HG02885 (cell line): ENCODE measurements at regions not wholly inside any gene's neighbourhood (a gene's known extent, or its start where the extent isn't known, plus 50 kb on each side); places are given as distances from the start of the nearest gene placed in this dataset.

Source experiments
- ATAC-seq: cut with Tn5 transposase; IDR thresholded peaks from one replicate; pipeline ENCODE4 v1.9.1; 2021; ENCODE audit warnings: mild to moderate bottlenecking; ENCODE audit not compliant: unreplicated experiment, poor library complexity

DNA sequence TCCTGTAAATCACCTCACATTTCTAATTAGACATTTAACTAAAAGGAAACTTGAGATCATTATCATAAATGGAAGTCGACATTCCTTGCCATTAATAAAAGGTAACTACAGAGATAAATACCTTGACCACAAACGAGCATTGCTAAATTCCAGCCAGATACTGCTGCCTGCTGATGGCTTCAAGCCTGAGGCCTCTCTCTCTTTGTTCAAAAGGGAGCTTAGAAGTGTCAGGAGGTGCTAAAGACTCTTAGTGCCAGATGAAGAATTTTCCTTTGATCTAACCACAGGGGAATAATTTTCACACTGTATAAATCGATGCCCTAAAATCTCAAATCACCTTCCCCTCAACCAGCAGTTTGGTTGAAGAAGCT, 248.2 kb upstream of the PMEPA1 start:
- no peak for ATAC-seq

DNA sequence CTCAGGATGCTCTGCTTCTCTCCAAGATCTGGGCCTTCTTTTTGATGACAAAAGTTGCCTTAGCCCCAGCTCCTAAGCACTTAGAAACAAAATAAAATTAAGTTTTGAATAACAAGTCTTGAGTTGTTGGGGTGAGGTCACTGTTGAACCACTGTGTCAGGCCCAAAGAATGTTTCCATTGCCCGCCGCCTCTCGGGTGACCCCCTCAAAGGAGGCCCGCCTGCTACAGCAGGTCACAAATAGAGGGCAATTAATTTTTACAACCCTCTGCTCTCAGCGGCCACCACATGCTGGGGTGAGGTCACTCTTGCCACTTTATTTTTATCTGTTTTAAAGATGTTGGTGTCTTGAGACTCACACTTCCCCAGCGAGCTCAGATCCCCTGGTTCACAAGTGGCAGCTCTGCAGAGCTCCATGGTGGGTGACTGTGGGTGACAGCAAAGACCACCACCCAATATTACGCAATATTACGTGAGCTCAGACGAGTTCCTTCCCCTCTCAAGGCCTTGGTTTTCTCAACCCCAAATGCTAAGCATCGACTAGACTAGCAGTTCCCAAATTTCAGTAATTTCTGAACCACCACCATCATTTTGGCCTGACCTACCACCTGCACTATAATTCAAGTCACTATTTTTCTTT, 247.7 kb upstream of the PMEPA1 start:
- ATAC-seq = no peak

DNA sequence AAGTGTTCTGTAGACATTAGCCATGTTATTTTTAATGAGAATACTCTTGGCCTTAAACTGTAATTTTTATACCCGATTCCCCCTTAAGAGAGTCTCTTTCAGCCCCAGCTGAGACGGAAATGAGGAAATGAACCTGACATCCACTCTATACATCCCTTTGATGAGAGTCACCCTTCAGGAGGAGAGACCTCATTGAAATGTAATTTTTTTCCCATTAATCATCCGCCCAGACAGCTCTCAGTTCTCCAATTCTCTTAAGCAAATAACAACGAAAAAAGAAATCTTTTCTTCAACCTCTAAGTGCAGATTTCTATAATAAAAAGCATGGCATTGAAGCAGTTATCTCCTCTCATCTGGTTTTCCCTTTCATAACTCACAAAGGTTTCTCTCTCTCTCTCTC, 243.8 kb upstream of the PMEPA1 start:
- no peak for ATAC-seq

DNA sequence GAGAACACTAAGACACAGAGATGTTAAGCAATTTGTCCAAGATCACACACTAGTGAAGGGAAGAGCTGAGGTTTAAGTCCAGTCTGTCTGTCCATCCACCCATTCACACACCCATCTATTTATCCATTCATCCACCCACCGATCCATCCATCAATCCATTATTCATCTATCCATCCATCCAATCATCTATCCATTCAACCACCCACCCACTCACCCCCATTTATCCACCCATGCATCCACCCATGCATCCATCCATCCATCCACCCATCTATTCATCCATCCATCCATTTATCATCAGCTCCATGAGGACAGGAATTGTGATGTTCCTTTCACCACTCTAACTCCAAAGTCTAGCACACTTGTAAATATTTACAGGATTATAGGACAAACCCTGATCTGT, 242.3 kb upstream of the PMEPA1 start:
- no peak for ATAC-seq

DNA sequence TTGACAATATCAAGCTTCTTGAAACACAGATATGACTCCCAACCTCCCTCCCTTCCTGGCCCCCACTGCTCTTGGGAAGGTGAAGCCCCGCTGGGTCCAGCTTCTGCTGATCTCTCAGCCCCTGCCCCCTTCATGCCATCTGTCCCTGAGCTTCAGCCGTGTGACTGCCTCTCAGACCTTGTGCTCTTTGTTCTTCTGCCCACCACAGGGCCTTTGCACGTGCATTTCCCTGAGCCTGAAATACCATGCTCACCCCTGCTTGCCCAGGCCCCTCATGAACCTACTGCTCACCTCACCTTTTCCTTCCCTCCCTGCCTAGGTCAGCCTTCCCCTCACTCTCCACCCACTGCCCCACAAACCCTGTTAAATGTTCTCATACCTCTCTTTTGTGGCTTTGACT, 241.7 kb upstream of the PMEPA1 start:
- ATAC-seq = no peak

DNA sequence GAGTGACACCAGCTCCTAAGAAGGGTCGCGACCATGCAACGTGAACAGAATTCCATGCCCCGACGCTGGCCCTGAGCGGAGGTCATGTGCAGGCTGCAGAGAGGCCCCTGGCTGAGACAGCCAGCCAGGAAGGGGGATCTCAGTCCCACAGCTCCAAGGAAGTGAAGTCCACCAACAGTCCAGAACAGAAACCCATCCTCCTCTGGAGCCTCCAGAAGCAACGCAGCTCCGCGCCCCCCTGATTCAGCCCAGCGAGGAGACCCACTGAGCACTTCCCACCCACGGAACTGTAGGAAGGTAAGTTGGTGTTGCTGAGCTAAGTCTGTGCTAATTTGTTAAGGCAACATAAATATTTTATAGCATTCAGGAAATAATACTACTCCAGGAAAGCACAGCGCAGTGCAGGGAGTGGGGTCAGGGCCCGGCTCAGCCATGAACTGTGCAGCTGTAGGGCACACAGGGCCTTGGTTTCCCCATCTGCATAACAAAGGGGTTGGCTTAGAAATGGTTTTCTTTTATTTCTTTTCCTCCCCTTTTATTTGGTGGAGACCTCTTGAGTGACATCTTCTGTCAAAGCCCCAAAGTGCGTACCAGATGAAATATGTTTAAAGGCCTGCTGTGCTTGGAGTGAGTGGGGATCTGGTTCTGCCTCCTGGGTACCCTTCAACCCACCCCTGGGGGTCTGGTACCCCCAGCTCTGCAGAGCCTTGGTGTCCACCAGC, 241.1 kb upstream of the PMEPA1 start:
- no peak for ATAC-seq

DNA sequence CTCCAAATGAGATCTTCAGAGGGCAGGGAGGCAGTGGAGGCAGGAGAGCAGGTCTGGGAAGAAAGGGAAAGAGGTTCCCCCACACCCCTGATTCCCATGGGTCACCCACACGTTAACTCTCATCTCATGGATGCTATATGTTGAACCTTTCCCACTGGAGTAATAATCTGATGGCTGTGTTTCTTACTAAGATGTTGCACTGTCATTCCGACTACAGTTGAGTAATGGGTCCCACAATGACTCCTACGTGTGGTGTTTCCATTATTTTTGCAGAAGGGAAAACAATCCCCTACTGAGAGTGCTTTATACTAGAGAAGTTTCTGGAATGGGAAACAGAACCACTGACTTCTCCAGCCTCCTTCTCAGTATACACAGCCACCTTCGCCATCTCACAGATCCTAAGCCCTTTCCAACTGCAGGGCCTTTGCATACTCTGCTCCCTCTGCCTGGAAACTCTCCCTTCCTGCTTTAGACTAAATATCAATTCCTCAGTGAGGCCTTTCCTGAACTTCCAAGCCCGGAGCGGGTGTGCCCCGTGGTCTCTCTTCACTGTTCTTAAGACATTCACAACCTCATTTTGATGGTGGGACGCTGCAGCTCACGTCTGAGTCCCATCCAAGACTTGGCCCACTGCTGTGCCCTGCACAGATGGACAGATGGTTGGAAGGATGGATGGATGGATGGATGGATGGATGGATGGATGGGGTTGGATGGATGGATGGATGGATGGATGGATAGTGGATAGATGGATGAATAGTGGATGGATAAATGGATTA, 238.6 kb upstream of the PMEPA1 start:
- no peak for ATAC-seq

DNA sequence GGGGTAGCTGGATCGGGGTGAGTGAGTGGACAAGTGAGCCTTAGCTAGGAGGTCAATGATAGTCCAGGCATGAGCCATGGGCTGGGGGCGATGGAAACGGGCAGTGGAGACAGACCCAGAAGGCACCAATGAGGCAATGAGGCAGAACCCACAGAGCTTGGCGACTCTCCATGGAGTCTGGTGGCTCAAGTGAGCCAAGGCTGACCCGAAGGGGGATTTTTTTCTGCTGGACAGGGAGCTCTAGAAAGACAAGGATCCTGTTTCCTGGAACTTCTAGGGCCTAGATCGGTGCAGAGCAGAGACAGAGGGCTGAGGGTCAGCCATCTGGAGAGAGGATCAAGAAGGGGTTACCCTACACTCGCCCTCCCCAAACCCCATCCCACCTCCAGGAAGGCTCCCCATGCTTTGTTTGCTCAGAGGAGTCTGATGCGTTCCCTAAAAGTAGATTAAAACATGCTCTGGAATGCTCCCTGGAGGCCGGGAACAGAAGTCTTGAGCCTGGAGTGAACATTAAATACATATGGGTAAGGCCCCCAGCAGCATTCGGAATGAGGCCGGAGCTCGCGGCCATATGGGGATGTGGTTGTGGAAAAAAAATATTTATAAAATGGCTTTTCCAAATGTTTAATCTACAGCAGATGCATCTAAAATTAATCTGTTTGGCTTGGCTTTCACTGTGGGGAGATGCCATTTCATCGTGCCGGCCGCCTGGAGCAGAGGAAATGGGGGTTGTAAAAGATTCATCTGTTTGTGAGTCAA, 237.8 kb upstream of the PMEPA1 start:
- ATAC-seq = no peak

DNA sequence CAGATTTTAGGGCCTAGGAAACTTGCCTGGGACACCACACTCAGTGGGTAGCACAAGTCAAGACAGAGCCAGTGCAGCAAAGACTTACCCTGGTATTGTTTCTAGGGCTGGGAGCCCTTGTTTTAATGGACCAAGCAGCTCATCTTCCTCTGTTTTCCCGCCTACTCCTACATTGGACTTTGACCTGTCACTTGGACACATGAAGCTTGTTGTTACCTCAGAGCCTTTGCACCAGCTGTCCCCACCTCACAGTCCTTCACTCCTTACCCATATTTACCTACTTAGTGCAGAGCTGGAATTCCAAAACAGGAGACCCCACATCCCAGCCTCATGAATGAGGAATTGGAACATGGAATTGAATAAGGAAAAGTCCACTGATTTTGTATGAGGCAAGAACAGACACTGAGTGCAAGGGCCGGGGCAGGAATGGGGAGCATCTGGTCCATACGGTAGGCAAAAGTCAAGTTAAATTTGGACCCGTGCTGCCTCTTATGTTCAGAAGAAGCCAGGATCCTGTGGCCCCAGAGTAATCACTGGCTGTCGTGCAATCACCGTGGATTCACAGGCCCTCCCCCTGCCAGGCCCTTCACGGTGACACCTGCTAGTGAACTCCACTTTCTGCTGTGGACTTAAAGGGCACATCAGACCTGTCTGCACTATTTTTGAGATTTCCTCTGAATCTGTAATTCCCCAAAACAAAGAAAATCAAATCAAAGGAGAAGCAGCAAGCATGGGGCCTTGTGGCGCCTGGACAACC, 236.9 kb upstream of the PMEPA1 start:
- ATAC-seq = no peak

DNA sequence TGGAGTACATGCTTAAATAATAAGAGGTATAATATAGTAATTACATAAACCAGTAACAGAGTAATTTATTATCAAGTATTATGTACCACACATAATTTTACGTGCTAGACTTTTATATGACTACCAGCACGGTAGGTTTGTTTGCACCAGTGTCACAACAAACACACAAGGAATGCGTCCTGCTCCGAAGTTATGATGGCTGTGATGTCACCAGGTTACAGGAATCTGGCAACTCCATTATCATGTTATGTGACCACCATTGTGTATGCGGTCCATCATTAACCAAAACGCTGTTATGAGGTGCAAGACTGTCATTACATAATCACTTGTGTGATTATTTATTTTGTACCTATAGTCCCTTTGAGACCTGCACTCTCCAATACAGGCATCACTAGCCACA, 235.2 kb upstream of the PMEPA1 start:
- no peak for ATAC-seq

DNA sequence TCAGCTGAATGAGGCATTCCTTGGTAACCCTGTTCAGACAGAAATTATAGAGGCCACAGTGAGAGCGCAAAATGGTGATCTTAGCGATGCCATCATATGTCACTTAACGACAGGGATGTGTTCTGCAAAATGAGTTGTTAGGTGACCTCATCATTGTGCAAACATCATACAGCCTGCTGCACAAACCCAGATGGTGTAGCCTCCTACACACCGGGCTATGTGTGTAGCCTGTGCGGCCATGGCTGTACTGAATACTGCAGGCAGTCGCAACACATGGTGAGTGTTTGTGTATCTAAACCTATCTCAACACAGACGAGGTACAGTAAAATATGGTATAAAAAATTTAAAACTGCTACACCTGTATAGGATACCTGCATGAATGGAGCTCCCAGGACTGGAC, 234.1 kb upstream of the PMEPA1 start:
- ATAC-seq = no peak

DNA sequence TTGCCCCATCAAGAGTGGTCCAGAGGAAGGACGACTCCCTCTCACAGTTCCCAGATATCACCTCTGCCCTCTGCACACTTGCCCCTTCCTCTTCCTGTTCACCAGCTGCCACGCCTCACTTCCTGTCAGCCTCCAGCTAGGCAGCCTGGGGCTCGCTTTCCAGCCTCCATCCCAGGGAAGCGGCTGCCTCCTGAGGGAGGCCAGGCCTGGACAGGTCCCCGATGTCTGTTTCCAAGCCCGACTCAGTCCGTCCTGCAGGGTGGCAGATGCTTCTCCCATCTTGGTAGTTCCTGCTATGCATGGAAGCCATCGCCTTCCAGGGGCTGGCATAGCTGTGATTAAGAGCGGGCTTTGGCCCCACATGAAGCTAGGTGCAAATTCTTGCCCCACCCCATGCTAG, 233.5 kb upstream of the PMEPA1 start:
- ATAC-seq = no peak

DNA sequence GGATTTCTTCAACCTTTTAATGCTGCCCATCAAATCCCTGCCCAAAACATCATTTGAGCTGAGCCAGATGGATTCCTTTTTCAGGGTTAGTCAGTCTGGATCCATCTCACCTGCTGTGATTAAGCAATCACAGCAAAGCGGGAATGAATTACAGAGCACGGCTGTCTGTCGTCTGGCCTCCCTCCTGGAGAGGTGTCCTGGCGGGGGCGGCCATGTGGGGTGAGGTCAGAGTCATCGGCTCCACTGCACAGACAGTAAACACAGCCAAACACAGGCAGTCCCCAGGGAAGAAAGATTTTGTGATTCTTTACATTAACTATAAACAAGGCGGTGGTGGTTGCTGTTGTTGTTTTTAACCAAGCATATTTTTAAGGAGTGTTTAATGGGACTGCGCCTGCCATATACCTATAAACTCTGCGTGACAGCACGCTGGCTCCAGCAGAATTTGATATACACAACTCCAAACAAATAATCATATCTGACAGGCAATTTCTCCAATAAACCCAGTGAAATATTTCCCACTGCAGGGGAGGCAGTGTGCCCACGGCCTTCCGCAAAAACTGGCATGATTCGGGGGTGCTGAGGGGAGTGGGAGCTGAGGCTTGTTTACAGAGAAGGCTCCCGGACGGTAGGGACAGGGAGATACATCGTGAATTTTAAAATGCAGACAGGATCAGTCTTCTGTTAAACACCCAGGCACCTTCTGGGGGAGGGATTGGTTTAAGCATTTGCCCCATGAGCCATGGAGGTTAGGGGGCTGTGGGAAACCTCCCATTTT, 232.0 kb upstream of the PMEPA1 start:
- no peak for ATAC-seq

DNA sequence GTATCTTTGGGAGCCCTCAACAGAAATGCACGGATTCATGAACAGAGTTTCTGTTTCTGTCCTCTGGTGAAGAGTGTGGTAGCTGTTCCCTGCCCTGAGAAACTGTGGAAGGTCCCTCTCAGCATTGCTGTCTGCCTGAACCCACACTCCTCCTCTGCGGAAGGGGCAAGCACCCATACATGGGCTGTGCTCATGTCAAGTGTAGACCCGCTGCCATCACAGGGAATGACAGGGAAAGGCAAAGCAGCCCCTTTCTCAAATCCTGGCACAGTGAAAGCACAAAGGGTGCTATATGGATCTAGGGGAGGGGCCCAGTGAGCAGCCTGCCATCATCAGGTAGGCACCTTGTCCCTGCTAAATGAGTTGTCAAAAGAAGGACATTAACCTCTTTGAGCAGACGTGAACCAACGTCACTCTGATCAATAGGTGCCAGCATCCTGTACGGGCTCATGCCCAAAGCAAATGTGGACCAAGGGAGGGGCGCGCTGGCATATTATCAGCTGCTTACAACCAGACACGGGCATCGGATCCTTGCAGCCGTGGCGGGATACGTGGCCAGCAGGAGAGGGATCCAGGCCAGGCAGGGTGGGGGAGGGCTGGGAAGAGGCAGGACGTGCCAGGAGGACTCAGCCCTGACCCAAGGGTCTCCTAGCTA, 231.2 kb upstream of the PMEPA1 start:
- no peak for ATAC-seq

DNA sequence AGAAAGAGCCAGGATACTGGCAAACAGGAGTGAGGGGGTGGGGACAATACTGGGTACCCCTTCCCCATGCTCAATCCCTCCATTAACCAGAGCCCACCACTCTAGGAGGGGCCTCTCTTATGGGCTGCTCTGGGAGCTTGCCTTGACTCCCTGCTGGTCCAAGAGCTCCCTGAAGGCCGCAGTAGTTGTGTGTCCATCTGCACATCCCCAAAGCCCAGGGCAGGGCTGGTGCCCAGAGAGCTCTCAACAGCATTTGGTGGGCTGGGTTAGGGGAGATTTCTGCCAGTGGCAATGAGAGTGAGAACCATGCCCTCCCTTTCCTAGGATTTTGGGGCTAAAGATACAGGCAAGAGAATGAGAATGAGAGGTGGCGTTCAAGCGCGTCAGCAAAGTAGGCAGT, 230.6 kb upstream of the PMEPA1 start:
- no peak for ATAC-seq

DNA sequence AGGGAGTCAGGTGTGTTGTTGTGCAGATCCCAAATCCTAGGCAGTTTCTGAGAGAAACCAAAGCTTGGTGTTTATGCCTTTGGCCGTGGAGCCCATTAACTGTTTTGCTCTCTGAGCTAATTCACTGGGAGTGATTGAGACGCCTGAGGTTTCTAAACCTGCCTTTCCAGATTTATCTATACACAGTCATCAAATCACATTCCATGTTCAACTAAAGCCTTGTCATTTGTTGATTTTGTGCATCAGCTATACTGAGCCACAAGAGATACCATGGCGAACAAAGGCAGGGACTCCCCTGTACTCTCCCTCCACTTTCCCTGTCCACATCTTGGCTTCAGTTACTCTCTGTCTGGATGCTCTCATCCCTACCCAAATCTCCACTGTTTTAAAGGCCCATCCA, 229.7 kb upstream of the PMEPA1 start:
- no peak for ATAC-seq

DNA sequence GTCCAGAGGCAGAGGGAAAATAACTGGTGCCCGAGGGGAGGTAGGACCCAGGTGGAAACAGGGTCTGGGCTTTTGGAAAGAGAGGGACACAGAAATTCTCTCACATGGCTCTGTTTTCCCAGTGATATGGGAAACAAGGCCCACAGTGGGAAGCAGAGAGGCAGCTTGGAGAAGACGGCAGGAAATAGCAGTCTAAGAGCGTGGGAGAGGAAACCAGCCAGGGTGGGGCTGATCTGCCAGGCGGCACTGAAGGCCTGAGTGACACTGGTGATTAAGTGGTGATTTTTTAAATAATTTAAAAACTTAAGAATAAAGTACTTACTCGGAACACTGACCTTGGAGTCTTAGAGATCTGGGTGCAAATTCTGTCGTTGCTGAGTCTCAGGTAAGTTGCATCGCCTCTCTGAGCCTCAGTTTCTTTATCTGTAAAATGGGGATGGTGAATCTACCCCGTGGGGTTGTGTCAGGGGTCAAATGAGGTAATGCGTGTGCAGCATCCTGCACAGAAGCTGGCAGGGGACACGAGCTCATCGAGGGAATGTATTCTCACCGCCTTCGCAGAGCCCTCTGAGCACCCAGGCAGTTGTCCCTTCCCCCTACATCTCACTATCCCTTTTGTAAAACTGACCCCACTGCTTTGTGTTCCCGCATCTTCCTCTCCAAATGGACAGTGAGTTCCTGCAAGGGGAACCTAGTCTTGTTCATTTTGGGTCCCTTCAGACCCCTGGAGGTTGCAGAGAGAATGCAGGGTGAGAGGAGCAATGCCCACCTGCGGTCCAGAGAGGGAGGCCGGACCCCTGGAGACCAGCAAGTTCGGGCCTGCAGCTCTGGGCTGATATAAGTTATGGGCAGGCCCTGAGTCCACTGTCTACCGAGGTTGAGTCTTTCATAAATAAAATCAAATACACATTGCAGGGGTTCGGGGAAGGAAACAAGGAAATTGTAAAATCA, 228.6 kb upstream of the PMEPA1 start:
- ATAC-seq = no peak
